GM18867 (cell line): ENCODE measurements at regions not wholly inside any gene's neighbourhood (a gene's known extent, or its start where the extent isn't known, plus 50 kb on each side); places are given as distances from the start of the nearest gene placed in this dataset.

Experiments used
- ATAC-seq: cut with Tn5 transposase; IDR thresholded peaks from one replicate; pipeline ENCODE4 v1.9.1; 2021; ENCODE audit warnings: mild to moderate bottlenecking, moderate library complexity; ENCODE audit not compliant: unreplicated experiment

DNA sequence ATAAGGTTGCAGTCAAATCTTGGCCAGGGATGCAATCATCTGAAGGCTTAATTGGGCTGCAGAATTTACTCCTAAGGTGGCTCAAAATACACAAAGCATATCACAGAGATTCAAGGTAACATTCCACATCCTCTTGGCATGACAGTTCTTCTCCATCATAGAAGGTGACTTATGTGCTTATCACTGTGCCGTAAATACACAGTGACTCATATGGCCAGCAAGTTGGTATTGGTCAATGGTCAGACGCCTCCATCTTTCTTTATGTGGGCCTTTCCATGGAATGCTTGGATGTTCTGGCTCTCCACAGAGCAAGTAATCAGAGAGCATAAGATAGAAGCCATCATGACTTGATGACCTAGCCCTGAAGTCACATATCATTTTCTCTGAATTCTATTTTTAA, 168.8 kb upstream of the ST8SIA2 start:
- no peak for ATAC-seq

DNA sequence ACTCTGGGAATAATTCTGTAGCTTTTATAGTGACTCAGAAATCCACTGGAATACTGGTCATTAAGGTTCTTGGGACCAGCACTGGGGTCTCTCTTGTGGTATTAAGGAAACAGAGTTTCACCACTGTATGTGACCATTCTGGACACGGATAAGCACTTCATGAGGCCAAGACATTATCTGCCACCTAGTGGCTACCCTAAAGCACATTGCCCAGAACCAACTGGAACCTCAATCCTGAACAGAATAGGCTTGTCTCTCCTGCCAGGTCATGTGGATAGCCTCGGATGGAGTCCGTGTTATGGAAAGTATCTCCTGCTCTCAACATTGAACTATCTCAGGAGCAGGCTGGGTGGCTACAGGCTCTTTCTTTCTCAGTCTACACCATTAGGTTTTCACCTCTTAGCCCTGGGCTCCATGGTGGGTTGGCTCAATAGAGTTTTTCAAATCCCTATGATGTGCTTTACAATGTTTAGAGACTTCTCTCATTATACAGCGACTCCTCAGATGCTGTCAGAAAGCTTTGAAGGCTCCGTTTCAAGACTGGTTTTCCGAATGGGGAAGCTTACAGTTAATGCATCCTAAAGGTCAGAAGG, 167.6 kb upstream of the ST8SIA2 start:
- no peak for ATAC-seq

DNA sequence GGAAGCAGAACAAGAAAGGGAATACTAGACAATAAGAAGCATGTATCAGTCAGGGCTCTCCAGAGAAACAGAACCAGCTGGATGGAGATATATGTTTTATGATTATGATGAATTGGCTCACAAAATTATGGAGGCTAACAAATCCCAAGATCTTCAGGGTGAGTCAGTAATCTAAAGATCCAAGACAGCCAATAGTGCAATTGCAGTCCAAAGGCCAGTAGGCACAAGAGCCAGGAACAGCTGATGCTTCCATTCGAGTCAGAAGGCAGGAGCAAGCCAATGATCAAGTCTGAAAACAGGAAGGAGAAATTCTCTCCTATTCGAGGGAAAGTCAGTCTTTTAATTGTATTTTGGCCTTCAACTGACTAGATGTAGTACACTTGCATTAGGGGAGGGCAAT, 164.9 kb upstream of the ST8SIA2 start:
- ATAC-seq = no peak

DNA sequence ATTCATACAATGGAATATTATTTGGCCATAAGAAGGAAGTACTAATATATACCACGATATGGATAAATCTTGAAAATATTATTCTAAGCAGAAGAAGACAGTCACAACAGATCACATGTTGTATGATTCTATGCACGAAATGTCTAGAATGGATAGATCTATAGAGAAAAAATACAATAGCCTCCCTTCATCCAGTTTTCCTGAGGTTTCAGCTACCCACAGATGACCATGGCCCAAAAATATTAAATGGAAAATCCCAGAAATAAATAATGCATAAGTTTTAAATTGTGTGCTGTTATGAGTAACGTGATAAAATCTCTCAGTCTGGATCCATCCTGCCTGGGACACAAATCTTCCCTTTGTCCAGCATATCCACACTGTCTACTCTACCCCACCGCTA, 162.2 kb upstream of the ST8SIA2 start:
- no peak for ATAC-seq

DNA sequence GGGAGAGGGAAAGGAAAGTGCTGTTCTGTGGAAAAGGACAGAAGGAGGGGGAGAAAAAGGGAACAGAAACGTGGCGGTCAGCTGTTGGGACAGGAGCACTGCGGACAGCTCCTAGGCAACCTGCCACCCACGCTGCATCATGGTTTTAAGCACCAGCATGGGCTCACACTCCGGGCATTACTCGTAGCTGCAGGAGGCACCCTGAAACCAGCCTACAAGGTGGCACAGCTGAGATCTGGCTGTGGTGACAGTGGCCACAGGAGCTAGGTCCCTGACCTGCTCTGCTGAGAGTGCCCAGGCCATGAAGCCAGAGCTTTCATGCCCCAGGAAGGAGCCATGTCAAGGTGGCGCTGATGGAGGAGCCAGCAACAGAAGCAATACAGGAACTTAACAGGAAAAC, 161.4 kb upstream of the ST8SIA2 start:
- no peak for ATAC-seq

DNA sequence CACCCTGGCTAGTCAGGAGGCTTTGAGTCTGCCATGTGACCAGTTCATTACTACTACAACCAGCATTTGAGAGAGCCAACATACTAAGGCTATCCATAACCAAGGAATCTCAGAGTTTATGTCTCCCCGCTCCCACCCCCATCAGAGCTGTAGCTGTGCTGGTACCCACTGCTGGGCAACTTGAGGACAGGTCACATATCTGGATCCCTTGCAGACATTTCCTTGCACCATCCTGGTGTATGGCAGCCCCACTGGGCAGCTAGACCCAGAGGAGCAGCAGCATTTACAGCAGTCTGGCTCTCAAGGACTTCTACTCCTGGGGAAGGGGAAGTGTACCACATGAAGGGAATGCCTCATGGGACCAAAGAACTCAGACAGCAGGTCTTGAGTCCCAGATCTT, 160.8 kb upstream of the ST8SIA2 start:
- ATAC-seq = no peak

DNA sequence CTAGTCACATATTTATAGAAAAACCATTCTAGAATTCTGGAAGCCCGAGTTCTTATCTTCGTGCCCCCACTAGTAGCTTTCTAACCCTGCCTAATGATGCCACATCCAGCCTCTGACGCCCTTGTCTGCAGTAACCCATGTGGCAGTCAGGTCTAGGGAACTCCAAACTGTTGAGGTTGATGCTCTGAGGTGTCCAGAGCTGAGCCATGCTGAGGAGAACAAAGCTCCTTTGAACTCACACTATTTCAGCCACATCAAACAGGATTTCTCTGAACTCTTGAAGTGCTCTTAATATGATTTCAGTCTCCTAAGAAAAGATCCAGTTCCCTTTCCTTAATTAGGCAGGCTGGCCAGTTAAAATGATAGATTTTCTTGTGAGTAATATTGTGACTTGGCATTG, 150.5 kb upstream of the ST8SIA2 start:
- ATAC-seq = no peak

DNA sequence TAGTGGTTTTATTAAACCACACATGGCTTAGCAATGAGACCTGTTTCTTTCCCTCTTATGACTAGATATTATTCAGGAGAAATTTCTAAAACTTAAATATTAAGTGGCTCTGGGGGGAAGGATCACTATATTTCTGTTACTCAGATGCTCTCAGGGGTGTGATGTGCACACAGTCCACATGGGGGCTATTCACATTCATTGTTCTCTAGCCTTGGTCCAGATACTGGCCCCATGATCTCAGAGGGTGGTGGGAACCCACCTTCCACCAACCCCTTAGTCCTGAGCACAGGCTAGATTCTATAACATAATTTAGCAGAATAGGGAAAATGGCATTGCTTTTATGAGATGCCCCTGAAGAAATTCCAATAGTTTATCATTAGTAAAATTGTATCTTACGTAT, 149.0 kb upstream of the ST8SIA2 start:
- ATAC-seq = no peak

DNA sequence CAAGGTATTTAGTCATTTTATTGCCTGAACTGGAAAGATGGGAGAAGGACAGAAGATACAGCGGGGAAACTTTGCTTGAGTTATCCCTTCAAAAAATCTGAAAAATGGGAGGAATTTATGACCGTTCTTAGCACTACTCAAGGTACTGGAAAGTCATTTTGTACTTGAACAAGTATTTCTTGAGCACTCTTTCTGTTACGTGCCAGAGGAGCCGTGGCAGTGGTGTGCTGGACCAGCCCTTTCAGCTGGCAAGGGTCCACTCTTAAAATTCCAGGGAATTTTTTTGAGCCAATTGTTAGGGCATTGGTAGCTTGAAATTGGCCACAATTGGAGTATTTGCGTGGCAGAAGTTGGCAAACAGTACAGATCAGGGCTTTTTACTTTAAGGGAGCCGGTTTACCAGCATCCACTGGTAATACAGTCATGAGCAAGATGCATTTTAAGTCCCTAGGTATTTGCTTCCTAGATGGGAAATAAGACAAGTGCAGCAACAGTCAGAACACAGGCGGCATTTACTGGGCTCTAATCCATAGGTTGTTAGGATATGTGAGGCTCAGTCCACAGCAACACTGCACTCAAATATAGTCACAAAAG, 145.9 kb upstream of the ST8SIA2 start:
- ATAC-seq = no peak

DNA sequence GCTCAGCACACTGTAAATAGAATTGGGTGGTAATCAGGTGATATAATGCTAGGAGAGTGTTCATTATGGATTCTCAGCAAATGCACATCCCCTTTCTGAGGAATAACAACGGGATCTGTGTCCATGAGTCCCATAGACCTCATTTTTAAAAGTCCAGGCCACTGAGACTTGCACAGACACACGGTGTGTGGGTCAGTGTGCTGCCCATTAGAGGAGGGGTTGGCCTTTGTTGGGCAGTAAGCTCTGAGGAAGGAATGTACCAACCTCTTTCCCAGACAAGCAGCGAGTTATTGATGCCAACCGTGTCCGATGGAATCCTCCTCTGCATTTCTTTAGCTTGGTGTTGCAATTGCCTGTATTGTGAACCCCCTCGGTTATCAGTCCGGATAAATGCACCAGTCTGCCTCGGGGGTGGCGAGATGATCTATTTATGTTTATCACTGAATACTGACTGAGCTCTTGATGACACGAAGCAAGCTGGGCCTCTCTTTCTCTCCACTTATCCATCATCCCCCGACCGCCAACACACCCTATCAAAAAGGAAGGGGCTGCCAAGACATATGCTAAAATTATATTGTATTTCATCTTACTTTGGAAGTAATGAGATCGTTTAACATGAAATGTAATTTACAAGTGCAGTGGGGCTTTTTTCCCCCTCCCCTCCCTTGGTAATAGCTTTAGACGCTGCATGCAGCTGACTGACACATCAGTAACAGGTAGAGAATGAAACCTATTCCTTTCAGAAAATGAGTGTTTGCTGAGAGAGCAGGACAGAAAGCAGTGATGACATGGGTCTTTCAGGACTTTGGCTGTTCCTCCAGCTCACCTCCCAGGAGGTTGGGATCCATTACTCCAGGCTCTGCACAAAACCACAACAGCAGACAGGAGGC, 126.6 kb upstream of the ST8SIA2 start:
- no peak for ATAC-seq

DNA sequence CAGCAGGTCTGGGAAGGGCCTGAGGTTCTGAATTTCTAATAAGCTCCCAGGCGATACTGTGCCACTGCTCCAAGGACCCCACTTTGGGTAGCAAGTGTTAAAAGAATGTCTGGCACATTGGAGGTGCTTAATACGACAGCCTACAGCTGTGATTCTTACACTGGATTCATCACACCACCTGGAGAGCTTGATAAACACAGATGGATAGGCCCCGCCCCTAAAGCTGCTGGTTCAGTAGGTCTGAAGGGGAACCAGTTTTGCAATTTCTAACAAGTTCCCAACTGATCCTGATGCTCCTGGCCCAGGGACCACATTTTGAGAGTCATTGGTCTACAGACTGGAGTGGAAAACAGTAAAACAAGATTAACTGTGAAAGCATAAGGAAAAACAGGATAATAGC, 124.8 kb upstream of the ST8SIA2 start:
- ATAC-seq = no peak

DNA sequence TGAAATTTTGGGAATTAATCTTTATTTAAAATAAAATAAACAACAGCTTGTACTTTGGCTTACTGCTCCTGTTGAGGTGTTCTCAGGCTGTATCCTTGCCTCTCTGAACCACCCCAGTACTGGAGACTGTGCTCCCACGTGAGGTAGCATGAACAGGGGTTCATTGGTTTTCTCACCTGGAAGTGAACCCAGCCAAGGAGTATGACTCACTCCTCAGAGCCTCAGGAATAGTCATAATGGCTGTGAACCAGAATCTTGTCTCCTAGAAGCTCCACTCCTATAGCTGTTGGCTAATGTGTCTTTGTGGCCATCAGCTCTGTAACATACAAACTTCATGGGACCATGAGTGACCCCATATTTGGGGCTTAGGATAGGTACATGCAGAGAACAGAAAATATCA, 122.5 kb upstream of the ST8SIA2 start:
- no peak for ATAC-seq

DNA sequence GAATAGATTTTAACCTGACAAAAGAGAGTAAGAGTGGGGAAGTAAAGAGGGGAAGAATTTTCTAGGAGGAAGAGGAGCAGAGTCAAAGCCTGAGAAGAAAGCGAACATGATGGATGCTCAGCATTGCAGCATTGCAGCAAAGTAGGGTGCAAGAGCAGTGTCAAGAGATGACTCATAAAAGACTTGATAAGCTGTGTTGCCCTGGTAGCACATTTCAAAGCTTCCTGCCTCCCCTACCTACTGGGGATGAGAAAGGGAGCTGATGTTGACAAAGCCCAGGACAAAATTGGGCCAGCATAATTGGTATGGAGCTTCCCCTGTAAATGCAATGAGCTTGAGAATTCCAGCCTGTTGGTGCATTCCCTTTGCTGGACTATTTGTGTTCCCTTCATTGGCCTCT, 121.6 kb upstream of the ST8SIA2 start:
- no peak for ATAC-seq

DNA sequence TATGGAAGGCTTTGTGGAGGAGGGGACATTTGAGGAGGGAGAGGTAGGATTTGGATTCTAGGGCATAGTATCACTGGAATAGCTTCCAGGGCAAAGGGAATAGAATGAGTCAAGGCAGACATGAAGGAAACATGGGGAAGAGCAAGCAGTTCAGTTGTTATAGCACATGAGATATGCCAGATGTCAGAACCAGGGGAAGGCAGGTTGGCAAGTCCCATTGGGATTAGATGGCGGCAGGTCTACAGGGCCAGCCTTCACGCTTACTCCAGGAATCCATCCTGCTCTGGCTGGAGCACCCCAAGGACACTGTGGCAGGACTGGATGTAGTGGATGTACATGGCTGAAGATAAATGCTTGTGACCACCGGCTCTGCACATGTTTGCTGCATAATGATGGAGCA, 120.4 kb upstream of the ST8SIA2 start:
- ATAC-seq = no peak

DNA sequence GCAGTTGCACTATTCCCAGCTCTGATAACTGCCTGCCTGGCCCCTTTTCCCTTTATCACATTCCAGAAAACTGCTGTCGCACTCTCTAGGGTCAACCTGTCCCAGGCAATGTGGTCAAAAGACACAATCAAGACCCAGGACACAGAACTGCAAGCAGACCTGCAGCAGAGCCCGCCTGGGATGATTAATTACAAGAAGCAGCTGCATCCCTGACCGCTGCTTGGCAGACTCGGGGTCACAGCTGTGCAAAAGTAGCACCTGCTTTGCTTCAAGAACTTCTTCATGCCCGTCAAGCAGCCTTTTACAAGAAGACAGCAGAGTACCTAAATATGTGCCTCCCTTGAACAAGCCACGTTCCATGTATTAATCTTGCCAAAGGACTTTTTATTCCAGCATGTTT, 120.0 kb upstream of the ST8SIA2 start:
- ATAC-seq = no peak

DNA sequence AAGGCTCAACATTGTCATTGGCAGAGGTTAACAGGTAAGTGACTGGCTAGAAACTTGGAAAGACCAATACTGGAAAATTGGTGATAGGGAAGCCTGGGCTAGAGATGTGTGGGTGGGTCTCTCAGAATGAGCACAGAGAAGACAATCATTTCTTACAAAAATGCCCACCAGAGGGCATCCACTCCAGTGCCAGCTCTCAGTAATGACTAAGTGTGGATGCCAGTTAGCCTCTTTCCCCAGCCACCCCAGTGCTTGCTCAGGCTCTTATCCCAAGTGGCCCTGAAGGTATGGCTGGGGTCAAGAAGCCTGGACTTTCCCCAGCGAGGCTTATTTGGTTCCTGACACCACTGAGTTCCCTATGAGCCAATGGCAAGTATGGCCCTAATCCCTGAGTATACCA, 115.9 kb upstream of the ST8SIA2 start:
- peak; percentile 55 for ATAC-seq

DNA sequence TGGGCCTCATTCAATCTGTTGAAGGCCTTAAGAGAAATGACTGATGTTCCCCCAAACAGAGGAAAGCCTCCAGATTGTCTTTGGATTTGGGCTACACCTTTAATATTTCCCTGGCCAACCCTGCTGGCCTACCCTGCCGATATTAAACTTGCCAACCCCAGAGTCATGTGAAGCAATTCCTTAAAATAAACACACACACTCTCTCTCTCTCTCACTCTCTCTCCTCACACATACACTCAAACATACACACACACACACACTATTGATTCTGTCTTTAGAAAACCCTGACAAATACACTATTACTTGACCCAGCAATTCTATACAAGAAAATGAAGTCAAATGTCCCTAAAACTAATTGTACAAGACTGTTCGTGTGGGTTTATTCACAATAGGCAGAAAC, 109.9 kb upstream of the ST8SIA2 start:
- no peak for ATAC-seq

DNA sequence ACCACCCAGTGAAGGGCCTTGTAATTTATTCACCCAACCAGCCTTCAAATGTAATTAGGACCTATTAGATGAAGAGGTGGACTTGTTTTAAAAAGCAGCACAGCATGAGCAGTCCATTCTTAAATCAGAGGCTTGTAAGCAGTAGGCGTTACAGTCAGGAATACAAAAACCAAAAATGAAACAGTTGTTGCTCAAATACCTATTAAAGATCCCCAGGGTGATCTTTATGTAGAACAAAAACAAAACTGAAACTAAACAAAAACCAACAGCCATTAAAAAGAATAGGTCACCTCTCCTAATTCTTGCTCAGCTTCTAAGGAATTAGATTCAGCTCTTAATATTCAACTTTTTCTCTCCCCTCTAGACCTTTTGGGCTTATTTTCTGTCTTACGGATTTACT, 104.9 kb upstream of the ST8SIA2 start:
- ATAC-seq = peak; percentile 93

DNA sequence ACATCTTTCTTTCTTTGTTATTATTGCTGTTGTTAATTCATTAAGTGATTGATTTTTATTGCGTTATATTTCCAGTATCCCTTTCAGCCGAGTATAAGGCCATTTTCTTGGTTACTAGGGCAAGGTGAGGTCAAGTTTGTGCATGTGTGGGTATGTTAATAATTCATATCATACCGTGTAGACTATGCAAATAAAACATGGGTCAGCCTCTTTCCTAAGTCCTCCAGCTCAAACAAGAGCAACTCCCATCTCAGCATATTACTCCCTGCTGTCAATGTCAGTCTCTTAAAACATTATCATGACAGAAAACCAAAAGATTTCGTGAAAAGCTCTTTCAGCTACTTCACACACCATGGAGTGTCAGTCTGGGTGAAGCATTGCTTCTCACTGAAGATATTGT, 103.9 kb upstream of the ST8SIA2 start:
- ATAC-seq = no peak

DNA sequence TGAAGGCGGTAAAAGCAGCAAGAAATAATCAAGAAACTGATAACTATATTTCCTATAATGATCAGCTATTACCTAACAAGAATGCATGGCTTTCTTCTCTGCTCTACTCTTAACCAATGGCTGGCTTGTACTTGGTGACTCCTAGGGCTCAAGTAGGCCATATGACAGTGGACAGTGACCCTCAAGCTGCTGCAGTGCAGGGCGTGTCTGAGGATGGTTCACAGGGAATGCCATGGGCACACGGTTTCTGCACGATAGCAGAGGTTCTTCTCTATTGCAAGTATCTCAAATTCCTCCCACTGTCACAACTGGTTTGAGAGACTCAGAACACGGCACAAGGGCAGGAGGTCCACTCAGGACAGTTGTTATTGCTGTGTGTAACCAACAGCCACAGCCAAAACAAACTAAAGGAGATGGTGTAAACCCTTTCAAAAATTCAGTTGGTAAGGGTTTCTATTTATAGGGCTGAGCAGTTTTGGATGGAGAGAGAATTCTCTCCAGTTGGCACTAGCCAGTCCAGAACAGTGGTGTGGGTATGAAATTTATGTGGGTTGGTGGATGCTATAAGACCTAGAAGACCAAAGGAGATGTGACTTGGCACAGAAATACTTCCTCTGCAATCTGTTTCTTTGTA, 103.2 kb upstream of the ST8SIA2 start:
- no peak for ATAC-seq

DNA sequence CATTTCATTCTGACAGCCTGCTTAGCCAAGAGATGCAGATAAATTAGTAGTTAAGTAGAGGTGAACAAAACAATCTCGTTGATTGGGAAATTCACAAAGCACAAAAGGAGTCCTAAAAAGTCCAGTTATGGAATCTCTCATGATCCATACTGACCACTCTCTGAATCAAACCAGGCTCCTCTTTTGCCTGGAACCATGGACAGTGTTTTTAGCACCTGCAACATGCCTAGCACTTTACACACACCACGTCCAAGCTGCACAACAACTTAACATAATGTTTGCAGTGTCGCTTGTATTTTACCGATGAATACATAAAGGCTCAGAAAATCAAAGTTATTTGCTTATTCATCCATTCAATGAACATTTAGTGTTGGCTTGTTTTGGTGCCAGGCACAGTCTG, 101.8 kb upstream of the ST8SIA2 start:
- no peak for ATAC-seq

DNA sequence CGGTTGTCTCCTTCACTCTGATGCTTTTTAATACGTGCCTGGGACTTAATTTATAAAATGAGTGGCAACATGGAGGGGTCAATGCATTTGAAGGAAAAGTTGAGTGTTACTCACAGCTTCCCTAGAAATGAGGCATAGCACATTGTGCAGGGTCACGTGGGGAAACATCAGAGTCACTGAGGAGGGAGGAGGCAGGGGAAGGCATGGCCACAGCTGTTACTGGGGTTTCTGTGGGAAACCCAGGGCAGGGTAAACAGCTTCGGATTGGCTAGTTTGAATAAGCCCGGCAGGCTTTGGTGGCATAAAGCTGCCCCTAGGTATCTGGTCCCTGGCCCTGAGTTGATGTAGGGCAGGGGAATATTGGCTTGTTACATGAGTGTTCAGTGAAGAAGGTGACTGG, 98.9 kb upstream of the ST8SIA2 start:
- ATAC-seq = no peak
